H1 (cell line): ENCODE measurements at regions not wholly inside any gene's neighbourhood (a gene's known extent, or its start where the extent isn't known, plus 50 kb on each side); places are given as distances from the start of the nearest gene placed in this dataset.

Experiments used
- CTCF ChIA-PET: fragments of 300-600 bp; sonication (Branson Sonifier 250); formaldehyde crosslinking; loops from one replicate; lab custom pipeline; 2021; ENCODE audit not compliant: partially characterized antibody; lab: Charles Lee
- POLR2A ChIA-PET: fragments of 300-600 bp; sonication (Branson Sonifier 250); formaldehyde crosslinking; loops from one replicate; lab custom pipeline; 2021; ENCODE audit warnings: inconsistent platforms; ENCODE audit not compliant: partially characterized antibody; lab: Charles Lee
- DNase-seq, 2 experiments: peaks; one replicate each; pipeline versions ENCODE4 v3.0.0 to v3.0.0-alpha.2; 2010 to 2022; ENCODE audit warnings: low spot score in 2 of 2, low read depth in 1 of 2, mixed read lengths in 1 of 2
- FAIRE-seq: peaks from 2 replicates; lab custom pipeline; 2011; peaks lifted over from hg19 to GRCh38; lab: Jason Lieb, UNC
- H2AFZ ChIP-seq: 2 replicates; pipeline ENCODE4 v1.8.1; 2012; ENCODE audit warnings: low read length, inconsistent platforms
- H2AK5ac ChIP-seq: 2 replicates; pipeline ENCODE4 v1.6.1; 2013; ENCODE audit warnings: low read depth, low read length
- H2BK120ac ChIP-seq: replicated peaks from 2 replicates; pipeline ENCODE3; 2013; ENCODE audit warnings: low read depth, low read length, inconsistent platforms
- H2BK12ac ChIP-seq: 2 replicates; pipeline ENCODE4 v1.6.1; 2013; ENCODE audit warnings: low read depth, low read length
- H2BK15ac ChIP-seq: 2 replicates; pipeline ENCODE4 v1.6.1; 2013; ENCODE audit warnings: low read length
- H2BK20ac ChIP-seq: 2 replicates; pipeline ENCODE4 v1.6.1; 2013; ENCODE audit warnings: low read length
- H2BK5ac ChIP-seq: 2 replicates; pipeline ENCODE4 v1.6.1; 2013; ENCODE audit warnings: low read depth, low read length
- H3K14ac ChIP-seq: 2 replicates; pipeline ENCODE4 v1.6.1; 2013; ENCODE audit warnings: inconsistent platforms; ENCODE audit not compliant: insufficient read length
- H3K18ac ChIP-seq: 2 replicates; pipeline ENCODE4 v1.6.1; 2013; ENCODE audit warnings: low read length; ENCODE audit errors: extremely low read depth
- H3K23ac ChIP-seq: 2 replicates; pipeline ENCODE4 v1.6.1; 2013; ENCODE audit warnings: inconsistent platforms; ENCODE audit not compliant: insufficient read length
- H3K23me2 ChIP-seq: 2 replicates; pipeline ENCODE4 v1.6.1; 2013; ENCODE audit warnings: low read depth, low read length
- H3K27ac ChIP-seq: 2 replicates; pipeline ENCODE4 v1.6.1; 2011; ENCODE audit warnings: low read depth, low read length, inconsistent platforms
- H3K27me3 ChIP-seq, 4 experiments: replicated peaks in 1 of 4; 1 replicate in 1 of 4; 2 replicates in 3 of 4; pipeline versions ENCODE4 v1.6.1 to v1.8.1; 2011 to 2013; ENCODE audit warnings: low read length in 3 of 4, mild to moderate bottlenecking in 3 of 4, inconsistent platforms in 2 of 4, mixed read lengths in 2 of 4, moderate library complexity in 1 of 4; ENCODE audit not compliant: control insufficient read depth in 3 of 4, insufficient read depth in 3 of 4; ENCODE audit errors: extremely low read depth in 1 of 4
- H3K36me3 ChIP-seq, 4 experiments: 2 replicates each; pipeline versions ENCODE4 v1.6.1 to v1.8.1; 2011 to 2013; ENCODE audit warnings: mild to moderate bottlenecking in 4 of 4, low read length in 3 of 4, moderate library complexity in 2 of 4, control low read depth in 1 of 4, inconsistent platforms in 1 of 4; ENCODE audit not compliant: insufficient read depth in 4 of 4, control insufficient read depth in 2 of 4
- H3K4ac ChIP-seq: replicated peaks from 2 replicates; pipeline ENCODE3; 2013; ENCODE audit warnings: low read length, low read depth, mixed read lengths, inconsistent platforms; ENCODE audit not compliant: insufficient read length
- H3K4me1 ChIP-seq, 4 experiments: replicated peaks in 1 of 4; 1 replicate in 1 of 4; 2 replicates in 3 of 4; pipeline versions ENCODE4 v1.6.1 to v1.8.1; 2011 to 2013; ENCODE audit warnings: low read length in 3 of 4, inconsistent platforms in 2 of 4, mixed read lengths in 1 of 4; ENCODE audit not compliant: insufficient read depth in 4 of 4, control insufficient read depth in 3 of 4
- H3K4me2 ChIP-seq, 2 experiments: 2 replicates each; pipeline versions ENCODE4 v1.6.1 to v1.8.1; 2011 to 2013; ENCODE audit warnings: low read depth in 2 of 2, low read length in 2 of 2, control low read depth in 1 of 2, inconsistent platforms in 1 of 2, mild to moderate bottlenecking in 1 of 2; ENCODE audit not compliant: insufficient read depth in 1 of 2
- H3K4me3 ChIP-seq, 4 experiments: fragments of 200-600, 300-600 bp in 1 of 4; sonication (generic), shearing (Covaris generic), sonication (Bioruptor Twin) in 1 of 4; 2 replicates each; pipeline versions ENCODE4 v1.5.1 to v1.8.1; 2011 to 2016; ENCODE audit warnings: low read length in 4 of 4, low read depth in 3 of 4, control low read depth in 2 of 4, inconsistent platforms in 2 of 4, mild to moderate bottlenecking in 2 of 4, mixed read lengths in 1 of 4, moderate library complexity in 1 of 4; ENCODE audit not compliant: insufficient read depth in 2 of 4; ENCODE audit errors: extremely low read depth in 1 of 4
- H3K56ac ChIP-seq: replicated peaks from 2 replicates; pipeline ENCODE3; 2013; ENCODE audit warnings: low read depth, mild to moderate bottlenecking, mixed read lengths, low read length, inconsistent platforms; ENCODE audit not compliant: insufficient read length
- H3K79me1 ChIP-seq: 2 replicates; pipeline ENCODE4 v1.6.1; 2013; ENCODE audit warnings: low read depth, low read length, control low read depth
- H3K79me2 ChIP-seq, 2 experiments: 2 replicates each; pipeline versions ENCODE4 v1.6.1 to v1.8.1; 2012 to 2013; ENCODE audit warnings: low read length in 2 of 2, mild to moderate bottlenecking in 2 of 2, inconsistent platforms in 1 of 2; ENCODE audit not compliant: insufficient read depth in 2 of 2, control insufficient read depth in 1 of 2
- H3K9ac ChIP-seq, 4 experiments: replicated peaks in 1 of 4; 1 replicate in 1 of 4; 2 replicates in 3 of 4; pipeline versions ENCODE4 v1.6.1 to v1.8.1; 2011 to 2013; ENCODE audit warnings: low read depth in 3 of 4, low read length in 3 of 4, control low read depth in 2 of 4, mild to moderate bottlenecking in 2 of 4, moderate library complexity in 2 of 4, inconsistent platforms in 1 of 4; ENCODE audit errors: extremely low read depth in 1 of 4
- H3K9me3 ChIP-seq, 2 experiments: 2 replicates each; pipeline versions ENCODE4 v1.6.1 to v1.8.1; 2012 to 2013; ENCODE audit warnings: mild to moderate bottlenecking in 2 of 2, moderate library complexity in 2 of 2, control low read depth in 1 of 2, inconsistent platforms in 1 of 2, low read depth in 1 of 2, low read length in 1 of 2, mixed read lengths in 1 of 2; ENCODE audit not compliant: insufficient read depth in 2 of 2
- H4K20me1 ChIP-seq, 2 experiments: replicated peaks in 1 of 2; 2 replicates each; pipeline versions ENCODE3 to v1.8.1; 2011 to 2013; ENCODE audit warnings: inconsistent platforms in 2 of 2, low read length in 2 of 2, mild to moderate bottlenecking in 1 of 2; ENCODE audit not compliant: insufficient read depth in 2 of 2, control insufficient read depth in 1 of 2
- H4K5ac ChIP-seq: 2 replicates; pipeline ENCODE4 v1.6.1; 2013; ENCODE audit warnings: low read length, low read depth, mixed read lengths, inconsistent platforms; ENCODE audit not compliant: insufficient read length
- H4K8ac ChIP-seq: 2 replicates; pipeline ENCODE4 v1.8.0; 2013; ENCODE audit warnings: mild to moderate bottlenecking, moderate library complexity, low read length, inconsistent platforms; ENCODE audit not compliant: insufficient read depth; ENCODE audit errors: extremely low read depth
- H4K91ac ChIP-seq: replicated peaks from 2 replicates; pipeline ENCODE3; 2013; ENCODE audit warnings: low read length, mixed read lengths, inconsistent platforms; ENCODE audit not compliant: insufficient read length
- CHD2 ChIP-seq: IDR thresholded peaks from 2 replicates; pipeline ENCODE4 v1.6.1; 2012; ENCODE audit warnings: low read length, improper control_type of control experiment
- E2F6 ChIP-seq: IDR thresholded peaks from 2 replicates; pipeline ENCODE4 v1.6.1; 2012; ENCODE audit warnings: inconsistent platforms
- RAD21 ChIP-seq, 2 experiments: IDR thresholded peaks in 1 of 2; conservative IDR thresholded peaks in 1 of 2; 2 replicates each; pipeline ENCODE4 v1.6.1; 2011; ENCODE audit warnings: low read depth in 2 of 2, low read length in 2 of 2, improper control_type of control experiment in 1 of 2, inconsistent platforms in 1 of 2, mild to moderate bottlenecking in 1 of 2, moderate library complexity in 1 of 2
- SIN3A ChIP-seq, 2 experiments: IDR thresholded peaks in 1 of 2; conservative IDR thresholded peaks in 1 of 2; 2 replicates each; pipeline ENCODE4 v1.6.1; 2011 to 2012; ENCODE audit warnings: low read length in 2 of 2, improper control_type of control experiment in 1 of 2, low read depth in 1 of 2, mild to moderate bottlenecking in 1 of 2
- SIRT6 ChIP-seq: IDR thresholded peaks from one replicate; pipeline ENCODE4 v1.7.1; 2012; ENCODE audit warnings: low read length, inconsistent platforms
- SIX5 ChIP-seq: IDR thresholded peaks from 2 replicates; pipeline ENCODE4 v1.6.1; 2011; ENCODE audit warnings: mild to moderate bottlenecking, low read depth, low read length
- WGBS, 2 experiments: shearing (Covaris generic) in 1 of 2; methylation state at CpG; one replicate each; pipeline versions ENCODE4 v1.1.6 to v1.1.7; 2013 to 2015; ENCODE audit warnings: low lambda C conversion rate in 2 of 2, mixed read lengths in 2 of 2, inconsistent platforms in 1 of 2, low coverage in 1 of 2, missing lambda C conversion rate in 1 of 2; ENCODE audit not compliant: insufficient replicate concordance in 2 of 2, insufficient coverage in 1 of 2, insufficient read length in 1 of 2; ENCODE audit errors: extremely low coverage in 1 of 2, missing lambda C conversion rate in 1 of 2; 5-methylcytosine and 5-hydroxymethylcytosine counted together

DNA sequence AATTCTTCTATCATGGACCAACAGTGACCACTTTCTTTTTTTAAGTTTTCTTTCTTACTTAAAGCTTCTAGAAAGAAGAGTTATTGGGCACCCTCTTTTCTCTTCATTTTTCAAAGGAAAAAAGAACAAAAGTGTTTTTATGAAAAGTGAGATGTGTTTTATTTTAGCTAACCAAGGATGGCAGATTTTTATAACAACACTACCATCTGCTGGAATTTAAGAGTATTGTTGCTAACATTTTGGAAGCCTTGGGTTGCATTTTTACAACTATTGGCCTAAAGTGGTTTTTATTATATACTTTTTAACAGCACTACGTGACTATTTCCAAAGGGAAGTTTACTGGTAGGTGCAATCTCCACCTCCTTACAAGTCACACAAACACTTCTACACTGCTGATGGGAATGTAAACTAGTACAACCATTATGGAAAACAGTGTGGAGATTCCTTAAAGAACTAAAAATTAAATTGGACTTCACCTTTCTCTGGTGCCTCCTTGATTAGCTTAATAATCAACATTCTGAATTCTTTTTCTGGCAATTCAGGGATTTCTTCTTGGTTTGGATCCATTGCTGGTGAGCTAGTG, 237.7 kb upstream of the AGTR1 start:
- CTCF ChIA-PET = no interaction called here
- 100% methylated on average over 1 of the region's 1 CpG; no CpG with 5 or more reads in 1 of the 2 experiments for WGBS, 2 experiments

More for the DNA sequence above, 237.7 kb upstream of the AGTR1 start:
- Histone ChIP-seq H2BK120ac (no peak overlapping the region), H3K79me2 (no peaks in the 10 kb centered on the region), H3K56ac (no peak overlapping the region), H4K20me1 (no peaks in the 10 kb centered on the region), H4K91ac (no peak overlapping the region), H3K14ac (no peak overlapping the region), H3K27ac (no peak overlapping the region), H3K4me3 (no peak overlapping the region), H3K79me1 (no peaks in the 10 kb centered on the region), H3K9ac (no peak overlapping the region), H3K27me3 (no peaks in the 10 kb centered on the region), H3K18ac (no peak overlapping the region), H3K23ac (no peak overlapping the region), H4K5ac (no peak overlapping the region), H2AK5ac (no peak overlapping the region), H3K4me1 (peaks cover 0 to under 1% (median 0%) of the 10 kb centered on the region in 4 experiments; a peak in 1 of 7 replicates), H4K8ac (no peak overlapping the region), H2BK20ac (no peak overlapping the region), H2BK5ac (no peak overlapping the region), H3K36me3 (no peaks in the 10 kb centered on the region), H3K23me2 (no peaks in the 10 kb centered on the region), H3K4ac (no peak overlapping the region), H3K9me3 (peaks cover 3% of the 10 kb centered on the region in 2 experiments; a peak in 1 of 4 replicates)
- POLR2A ChIA-PET = no interaction called here
- DNase-seq (no peak), FAIRE-seq (no peak)
- TF ChIP-seq E2F6 (no peak), RAD21 (IDR thresholded peaks at IDR 0.05 in 1 of 2, conservative IDR thresholded peaks at IDR 0.05 in 1 of 2; ENCODE audit: low read depth in 2 of 2, low read length in 2 of 2) (peak; percentile 35 to 47), CHD2 (no peak), SIN3A (conservative IDR thresholded peaks at IDR 0.05 in 1 of 2, IDR thresholded peaks at IDR 0.05 in 1 of 2; ENCODE audit: low read depth in 1 of 2, low read length in 2 of 2) (no peak), SIRT6 (no peak), SIX5 (no peak)
- TF ChIP-seq, all 59 proteins: peak for 1
- Histone ChIP-seq H3K4me2 (no peak overlapping the region), H2BK12ac (no peak overlapping the region), H2AFZ (no peak overlapping the region), H2BK15ac (no peak overlapping the region)
